Psoas muscle (tissue), 7 donors: ENCODE measurements at regions not wholly inside any gene's neighbourhood (a gene's known extent, or its start where the extent isn't known, plus 50 kb on each side); places are given as distances from the start of the nearest gene placed in this dataset.

Experiments used
- ATAC-seq, 4 donors: fragments of 200-7000 bp; cut with Tn5 transposase; one replicate each; pipeline ENCODE4 v1.9.1; 2020; ENCODE audit warnings: moderate library complexity in 3 of 4, mild to moderate bottlenecking in 2 of 4
- DNase-seq, 2 donors: peaks; one replicate each; pipeline ENCODE4 v3.0.0-alpha.2; 2020
- H3K27ac ChIP-seq: fragments of 200-600 bp; one replicate; pipeline ENCODE4 v1.8.0; 2022
- H3K27me3 ChIP-seq, 3 donors: fragments of 200-600 bp in 1 of 3; one replicate each; pipeline versions ENCODE4 v1.6.1 to v1.8.0; 2013 to 2022; ENCODE audit warnings: low read length in 2 of 3, mild to moderate bottlenecking in 2 of 3, moderate library complexity in 1 of 3; ENCODE audit not compliant: insufficient read depth in 3 of 3
- H3K36me3 ChIP-seq, 2 donors: fragments of 200-600 bp in 1 of 2; one replicate each; pipeline versions ENCODE4 v1.6.1 to v1.8.0; 2013 to 2022; ENCODE audit warnings: low read depth in 1 of 2, mild to moderate bottlenecking in 1 of 2, moderate library complexity in 1 of 2; ENCODE audit not compliant: insufficient read depth in 1 of 2
- H3K4me1 ChIP-seq: fragments of 200-600 bp; one replicate; pipeline ENCODE4 v1.8.0; 2022
- H3K4me3 ChIP-seq: fragments of 200-600 bp; one replicate; pipeline ENCODE4 v1.8.0; 2022; ENCODE audit warnings: mild to moderate bottlenecking
- H3K9me3 ChIP-seq: fragments of 200-600 bp; one replicate; pipeline ENCODE4 v1.8.0; 2022
- WGBS, 3 donors: extraction: QIAGEN DNeasy Blood & Tissue Kit; methylation state at CpG; one replicate each; pipeline versions ENCODE4 v1.1.6 to v1.1.7; 2013; 5-methylcytosine and 5-hydroxymethylcytosine counted together
- intact Hi-C, 2 donors: fragments of 100-400 bp; cut with DNase I; formaldehyde crosslinking; loops; one replicate each; pipeline versions ENCODE4 v1.11.0 to v1.14.2; 2022
- TF ChIP-seq, protein P1 (sequence below): fragments of 200-600 bp; IDR thresholded peaks from one replicate; pipeline ENCODE4 v1.8.0; 2022; ENCODE audit warnings: antibody characterized with exemption
- donor health status: healthy with polysubstance abuse.
- donor health status: DM: no; HTN: no; CAD: no; lungs with moderate emphysema.
- donor health status: Bipolar disorder and iron deficiency.
- donor health status: healthy.
- donor health status: DM: yes; HTN: yes; CAD: no.
- donor health status: DM: no; HTN: no; CAD: no.
- donor health status: DM: yes; HTN: yes; CAD: no.

- 62 to 71% (median 68%) methylated on average over 7 of the region's 7 CpGs for WGBS, 3 donors
- TF ChIP-seq, protein P1, sequence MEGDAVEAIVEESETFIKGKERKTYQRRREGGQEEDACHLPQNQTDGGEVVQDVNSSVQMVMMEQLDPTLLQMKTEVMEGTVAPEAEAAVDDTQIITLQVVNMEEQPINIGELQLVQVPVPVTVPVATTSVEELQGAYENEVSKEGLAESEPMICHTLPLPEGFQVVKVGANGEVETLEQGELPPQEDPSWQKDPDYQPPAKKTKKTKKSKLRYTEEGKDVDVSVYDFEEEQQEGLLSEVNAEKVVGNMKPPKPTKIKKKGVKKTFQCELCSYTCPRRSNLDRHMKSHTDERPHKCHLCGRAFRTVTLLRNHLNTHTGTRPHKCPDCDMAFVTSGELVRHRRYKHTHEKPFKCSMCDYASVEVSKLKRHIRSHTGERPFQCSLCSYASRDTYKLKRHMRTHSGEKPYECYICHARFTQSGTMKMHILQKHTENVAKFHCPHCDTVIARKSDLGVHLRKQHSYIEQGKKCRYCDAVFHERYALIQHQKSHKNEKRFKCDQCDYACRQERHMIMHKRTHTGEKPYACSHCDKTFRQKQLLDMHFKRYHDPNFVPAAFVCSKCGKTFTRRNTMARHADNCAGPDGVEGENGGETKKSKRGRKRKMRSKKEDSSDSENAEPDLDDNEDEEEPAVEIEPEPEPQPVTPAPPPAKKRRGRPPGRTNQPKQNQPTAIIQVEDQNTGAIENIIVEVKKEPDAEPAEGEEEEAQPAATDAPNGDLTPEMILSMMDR = no peak
Observed at GRCh38 chr5:5751987-5752386, 329.5 kb downstream of the ICE1 start.

GRCh38 chr5:5751498-5751897 is 329.0 kb downstream of the ICE1 start:
- no peaks in the 10 kb centered on the region for H3K9me3 ChIP-seq
- DNase-seq (no peak), ATAC-seq (no peak)
- peaks cover 0 to 4% (median 0%) of the 10 kb centered on the region in 3 donors for H3K27me3 ChIP-seq
- WGBS, 3 donors = 88 to 93% (median 91%) methylated on average over 4 of the region's 4 CpGs
- H3K4me1 ChIP-seq = no peaks in the 10 kb centered on the region
- TF ChIP-seq, protein P1 = no peak
- no peak overlapping the region for H3K27ac ChIP-seq
- intact Hi-C loops = no loop called here
- H3K36me3 ChIP-seq = no peaks in the 10 kb centered on the region
- no peak overlapping the region for H3K4me3 ChIP-seq

More at GRCh38 chr5:5751987-5752386, 329.5 kb downstream of the ICE1 start:
- no peak overlapping the region for H3K27ac ChIP-seq
- peaks cover 0 to 4% (median 0%) of the 10 kb centered on the region in 3 donors for H3K27me3 ChIP-seq
- DNase-seq = no peak
- ATAC-seq = no peak
- intact Hi-C loops = no loop called here
- no peaks in the 10 kb centered on the region for H3K36me3 ChIP-seq
- H3K4me3 ChIP-seq = no peak overlapping the region
- no peaks in the 10 kb centered on the region for H3K9me3 ChIP-seq
- no peaks in the 10 kb centered on the region for H3K4me1 ChIP-seq

- TF ChIP-seq, protein P1 = no peak
- Histone ChIP-seq H3K9me3 (peaks cover 15% of the 10 kb centered on the region), H3K36me3 (no peaks in the 10 kb centered on the region), H3K27ac (no peak overlapping the region), H3K4me1 (no peaks in the 10 kb centered on the region), H3K4me3 (no peak overlapping the region), H3K27me3 (no peaks in the 10 kb centered on the region)
- ATAC-seq = no peak
- intact Hi-C loops = no loop called here
- no peak for DNase-seq
Observed at GRCh38 chr5:5741418-5741817, 318.9 kb downstream of the ICE1 start.

GRCh38 chr5:5739490-5739945 is 317.0 kb downstream of the ICE1 start:
- 70 to 78% (median 76%) methylated on average over 3 of the region's 3 CpGs for WGBS, 3 donors
- Histone ChIP-seq H3K4me1 (no peaks in the 10 kb centered on the region), H3K27me3 (no peaks in the 10 kb centered on the region), H3K9me3 (no peaks in the 10 kb centered on the region), H3K36me3 (no peaks in the 10 kb centered on the region), H3K4me3 (no peak overlapping the region), H3K27ac (no peak overlapping the region)
- DNase-seq (no peak), ATAC-seq (no peak)
- TF ChIP-seq, protein P1 = no peak
- intact Hi-C loops = no loop called here

DNA sequence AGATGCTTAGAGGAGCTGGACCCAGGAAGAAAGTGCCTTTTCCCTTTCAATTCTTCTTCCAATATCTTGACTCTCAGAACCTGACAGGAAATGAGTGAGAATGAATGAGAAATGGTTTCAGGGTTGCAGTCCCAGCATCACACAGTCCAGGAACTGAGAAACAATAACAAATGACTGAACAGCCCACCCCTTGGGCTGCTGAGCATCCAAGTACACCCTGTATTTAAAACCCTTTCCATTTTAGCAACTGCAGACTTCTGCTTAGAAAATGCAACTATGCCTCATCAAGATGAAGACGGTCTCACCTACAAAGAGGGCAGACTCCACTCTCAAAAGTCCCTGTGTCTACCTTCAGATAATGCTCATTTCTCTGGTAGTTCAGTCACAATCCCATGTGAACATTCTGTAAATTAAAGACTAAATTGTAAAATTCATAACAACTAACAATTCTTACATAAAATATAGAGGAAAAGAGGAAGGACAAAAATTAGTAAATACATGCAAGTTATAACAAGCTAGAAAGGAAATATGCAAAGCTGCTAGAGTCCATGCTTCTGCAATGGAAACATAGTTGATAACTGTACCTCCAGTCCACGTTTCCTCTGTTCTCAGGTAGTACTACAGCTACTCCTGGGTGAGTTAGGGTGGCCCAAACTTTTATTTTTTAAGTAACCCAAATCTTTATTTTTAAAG is 316.5 kb downstream of the ICE1 start:
- no peaks in the 10 kb centered on the region for H3K9me3 ChIP-seq
- H3K36me3 ChIP-seq = no peaks in the 10 kb centered on the region
- TF ChIP-seq, protein P1 = no peak
- ATAC-seq (no peak), DNase-seq (no peak)
- intact Hi-C loops = no loop called here
- H3K27ac ChIP-seq = no peak overlapping the region
- H3K27me3 ChIP-seq = no peaks in the 10 kb centered on the region
- 57 to 63% (median 62%) methylated on average over 2 of the region's 2 CpGs for WGBS, 3 donors
- H3K4me1 ChIP-seq = no peaks in the 10 kb centered on the region
- no peak overlapping the region for H3K4me3 ChIP-seq
